ENCODE measurements at regions not wholly inside any gene's neighbourhood (a gene's known extent, or its start where the extent isn't known, plus 50 kb on each side); places are given as distances from the start of the nearest gene placed in this dataset.

GRCh38 chr3:175989161-175989560 is 1130.0 kb downstream of the NAALADL2 start:
- TF ChIP-seq CTCF (IDR thresholded peaks at IDR 0.05; ENCODE audit: borderline replicate concordance, extremely low read depth, low read length, poor library complexity, severe bottlenecking) (no peak), EZH2 (IDR thresholded peaks at IDR 0.05; ENCODE audit: borderline replicate concordance, low read depth, low read length, severe bottlenecking) (no peak)
